H1 (cell line): ENCODE measurements at regions not wholly inside any gene's neighbourhood (a gene's known extent, or its start where the extent isn't known, plus 50 kb on each side); places are given as distances from the start of the nearest gene placed in this dataset.

Experiments used
- CTCF ChIA-PET: fragments of 300-600 bp; sonication (Branson Sonifier 250); formaldehyde crosslinking; loops from one replicate; lab custom pipeline; 2021; ENCODE audit not compliant: partially characterized antibody; lab: Charles Lee
- POLR2A ChIA-PET: fragments of 300-600 bp; sonication (Branson Sonifier 250); formaldehyde crosslinking; loops from one replicate; lab custom pipeline; 2021; ENCODE audit warnings: inconsistent platforms; ENCODE audit not compliant: partially characterized antibody; lab: Charles Lee
- DNase-seq, 2 experiments: peaks; one replicate each; pipeline versions ENCODE4 v3.0.0 to v3.0.0-alpha.2; 2010 to 2022; ENCODE audit warnings: low spot score in 2 of 2, low read depth in 1 of 2, mixed read lengths in 1 of 2
- FAIRE-seq: peaks from 2 replicates; lab custom pipeline; 2011; peaks lifted over from hg19 to GRCh38; lab: Jason Lieb, UNC
- H2AFZ ChIP-seq: 2 replicates; pipeline ENCODE4 v1.8.1; 2012; ENCODE audit warnings: low read length, inconsistent platforms
- H2AK5ac ChIP-seq: 2 replicates; pipeline ENCODE4 v1.6.1; 2013; ENCODE audit warnings: low read depth, low read length
- H2BK120ac ChIP-seq: replicated peaks from 2 replicates; pipeline ENCODE3; 2013; ENCODE audit warnings: low read depth, low read length, inconsistent platforms
- H2BK12ac ChIP-seq: 2 replicates; pipeline ENCODE4 v1.6.1; 2013; ENCODE audit warnings: low read depth, low read length
- H2BK15ac ChIP-seq: 2 replicates; pipeline ENCODE4 v1.6.1; 2013; ENCODE audit warnings: low read length
- H2BK20ac ChIP-seq: 2 replicates; pipeline ENCODE4 v1.6.1; 2013; ENCODE audit warnings: low read length
- H2BK5ac ChIP-seq: 2 replicates; pipeline ENCODE4 v1.6.1; 2013; ENCODE audit warnings: low read depth, low read length
- H3K14ac ChIP-seq: 2 replicates; pipeline ENCODE4 v1.6.1; 2013; ENCODE audit warnings: inconsistent platforms; ENCODE audit not compliant: insufficient read length
- H3K18ac ChIP-seq: 2 replicates; pipeline ENCODE4 v1.6.1; 2013; ENCODE audit warnings: low read length; ENCODE audit errors: extremely low read depth
- H3K23ac ChIP-seq: 2 replicates; pipeline ENCODE4 v1.6.1; 2013; ENCODE audit warnings: inconsistent platforms; ENCODE audit not compliant: insufficient read length
- H3K23me2 ChIP-seq: 2 replicates; pipeline ENCODE4 v1.6.1; 2013; ENCODE audit warnings: low read depth, low read length
- H3K27ac ChIP-seq: 2 replicates; pipeline ENCODE4 v1.6.1; 2011; ENCODE audit warnings: low read depth, low read length, inconsistent platforms
- H3K27me3 ChIP-seq, 4 experiments: replicated peaks in 1 of 4; 1 replicate in 1 of 4; 2 replicates in 3 of 4; pipeline versions ENCODE4 v1.6.1 to v1.8.1; 2011 to 2013; ENCODE audit warnings: low read length in 3 of 4, mild to moderate bottlenecking in 3 of 4, inconsistent platforms in 2 of 4, mixed read lengths in 2 of 4, moderate library complexity in 1 of 4; ENCODE audit not compliant: control insufficient read depth in 3 of 4, insufficient read depth in 3 of 4; ENCODE audit errors: extremely low read depth in 1 of 4
- H3K36me3 ChIP-seq, 4 experiments: 2 replicates each; pipeline versions ENCODE4 v1.6.1 to v1.8.1; 2011 to 2013; ENCODE audit warnings: mild to moderate bottlenecking in 4 of 4, low read length in 3 of 4, moderate library complexity in 2 of 4, control low read depth in 1 of 4, inconsistent platforms in 1 of 4; ENCODE audit not compliant: insufficient read depth in 4 of 4, control insufficient read depth in 2 of 4
- H3K4ac ChIP-seq: replicated peaks from 2 replicates; pipeline ENCODE3; 2013; ENCODE audit warnings: low read length, low read depth, mixed read lengths, inconsistent platforms; ENCODE audit not compliant: insufficient read length
- H3K4me1 ChIP-seq, 4 experiments: replicated peaks in 1 of 4; 1 replicate in 1 of 4; 2 replicates in 3 of 4; pipeline versions ENCODE4 v1.6.1 to v1.8.1; 2011 to 2013; ENCODE audit warnings: low read length in 3 of 4, inconsistent platforms in 2 of 4, mixed read lengths in 1 of 4; ENCODE audit not compliant: insufficient read depth in 4 of 4, control insufficient read depth in 3 of 4
- H3K4me2 ChIP-seq, 2 experiments: 2 replicates each; pipeline versions ENCODE4 v1.6.1 to v1.8.1; 2011 to 2013; ENCODE audit warnings: low read depth in 2 of 2, low read length in 2 of 2, control low read depth in 1 of 2, inconsistent platforms in 1 of 2, mild to moderate bottlenecking in 1 of 2; ENCODE audit not compliant: insufficient read depth in 1 of 2
- H3K4me3 ChIP-seq, 4 experiments: fragments of 200-600, 300-600 bp in 1 of 4; sonication (generic), shearing (Covaris generic), sonication (Bioruptor Twin) in 1 of 4; 2 replicates each; pipeline versions ENCODE4 v1.5.1 to v1.8.1; 2011 to 2016; ENCODE audit warnings: low read length in 4 of 4, low read depth in 3 of 4, control low read depth in 2 of 4, inconsistent platforms in 2 of 4, mild to moderate bottlenecking in 2 of 4, mixed read lengths in 1 of 4, moderate library complexity in 1 of 4; ENCODE audit not compliant: insufficient read depth in 2 of 4; ENCODE audit errors: extremely low read depth in 1 of 4
- H3K56ac ChIP-seq: replicated peaks from 2 replicates; pipeline ENCODE3; 2013; ENCODE audit warnings: low read depth, mild to moderate bottlenecking, mixed read lengths, low read length, inconsistent platforms; ENCODE audit not compliant: insufficient read length
- H3K79me1 ChIP-seq: 2 replicates; pipeline ENCODE4 v1.6.1; 2013; ENCODE audit warnings: low read depth, low read length, control low read depth
- H3K79me2 ChIP-seq, 2 experiments: 2 replicates each; pipeline versions ENCODE4 v1.6.1 to v1.8.1; 2012 to 2013; ENCODE audit warnings: low read length in 2 of 2, mild to moderate bottlenecking in 2 of 2, inconsistent platforms in 1 of 2; ENCODE audit not compliant: insufficient read depth in 2 of 2, control insufficient read depth in 1 of 2
- H3K9ac ChIP-seq, 4 experiments: replicated peaks in 1 of 4; 1 replicate in 1 of 4; 2 replicates in 3 of 4; pipeline versions ENCODE4 v1.6.1 to v1.8.1; 2011 to 2013; ENCODE audit warnings: low read depth in 3 of 4, low read length in 3 of 4, control low read depth in 2 of 4, mild to moderate bottlenecking in 2 of 4, moderate library complexity in 2 of 4, inconsistent platforms in 1 of 4; ENCODE audit errors: extremely low read depth in 1 of 4
- H3K9me3 ChIP-seq, 2 experiments: 2 replicates each; pipeline versions ENCODE4 v1.6.1 to v1.8.1; 2012 to 2013; ENCODE audit warnings: mild to moderate bottlenecking in 2 of 2, moderate library complexity in 2 of 2, control low read depth in 1 of 2, inconsistent platforms in 1 of 2, low read depth in 1 of 2, low read length in 1 of 2, mixed read lengths in 1 of 2; ENCODE audit not compliant: insufficient read depth in 2 of 2
- H4K20me1 ChIP-seq, 2 experiments: replicated peaks in 1 of 2; 2 replicates each; pipeline versions ENCODE3 to v1.8.1; 2011 to 2013; ENCODE audit warnings: inconsistent platforms in 2 of 2, low read length in 2 of 2, mild to moderate bottlenecking in 1 of 2; ENCODE audit not compliant: insufficient read depth in 2 of 2, control insufficient read depth in 1 of 2
- H4K5ac ChIP-seq: 2 replicates; pipeline ENCODE4 v1.6.1; 2013; ENCODE audit warnings: low read length, low read depth, mixed read lengths, inconsistent platforms; ENCODE audit not compliant: insufficient read length
- H4K8ac ChIP-seq: 2 replicates; pipeline ENCODE4 v1.8.0; 2013; ENCODE audit warnings: mild to moderate bottlenecking, moderate library complexity, low read length, inconsistent platforms; ENCODE audit not compliant: insufficient read depth; ENCODE audit errors: extremely low read depth
- H4K91ac ChIP-seq: replicated peaks from 2 replicates; pipeline ENCODE3; 2013; ENCODE audit warnings: low read length, mixed read lengths, inconsistent platforms; ENCODE audit not compliant: insufficient read length
- CBX5 ChIP-seq: fragments of 300-800, 300-1000 bp; sonication (generic); IDR thresholded peaks from 2 replicates; pipeline ENCODE4 v1.7.1; 2016; ENCODE audit warnings: antibody characterized with exemption, low read length, low read depth
- CEBPB ChIP-seq: IDR thresholded peaks from 2 replicates; pipeline ENCODE4 v1.6.1; 2012; ENCODE audit warnings: low read depth, low read length
- CHD1 ChIP-seq: IDR thresholded peaks from 2 replicates; pipeline ENCODE4 v1.6.1; 2012; ENCODE audit warnings: low read depth, low read length, improper control_type of control experiment
- FOSL1 ChIP-seq: IDR thresholded peaks from 2 replicates; pipeline ENCODE4 v1.6.1; 2011; ENCODE audit warnings: mild to moderate bottlenecking, low read depth, low read length, moderate library complexity; ENCODE audit not compliant: insufficient read depth
- HDAC2 ChIP-seq, 2 experiments: fragments of 300-600 bp in 1 of 2; sonication (generic) in 1 of 2; IDR thresholded peaks; 2 replicates each; pipeline ENCODE4 v1.6.1; 2011 to 2012; ENCODE audit warnings: low read depth in 2 of 2, low read length in 2 of 2, mild to moderate bottlenecking in 2 of 2, moderate library complexity in 2 of 2, borderline replicate concordance in 1 of 2, inconsistent platforms in 1 of 2
- JUND ChIP-seq: IDR thresholded peaks from 2 replicates; pipeline ENCODE4 v1.6.1; 2011; ENCODE audit warnings: mild to moderate bottlenecking, improper control_type of control experiment, low read length
- KDM1A ChIP-seq: fragments of 200-600, 300-600 bp; sonication (generic); IDR thresholded peaks from 2 replicates; pipeline ENCODE4 v1.7.1; 2016; ENCODE audit warnings: mild to moderate bottlenecking, low read length, borderline replicate concordance
- SAP30 ChIP-seq: fragments of 300-600 bp; sonication (generic); IDR thresholded peaks from 2 replicates; pipeline ENCODE4 v1.7.1; 2012; ENCODE audit warnings: low read length, moderate library complexity, mild to moderate bottlenecking, inconsistent platforms; ENCODE audit not compliant: insufficient read depth, insufficient replicate concordance
- SIRT6 ChIP-seq: IDR thresholded peaks from one replicate; pipeline ENCODE4 v1.7.1; 2012; ENCODE audit warnings: low read length, inconsistent platforms
- ZNF274 ChIP-seq: IDR thresholded peaks from 2 replicates; pipeline ENCODE4 v1.7.0; 2012; ENCODE audit warnings: low read length, borderline replicate concordance; ENCODE audit errors: extremely low read depth
- WGBS, 2 experiments: shearing (Covaris generic) in 1 of 2; methylation state at CpG; one replicate each; pipeline versions ENCODE4 v1.1.6 to v1.1.7; 2013 to 2015; ENCODE audit warnings: low lambda C conversion rate in 2 of 2, mixed read lengths in 2 of 2, inconsistent platforms in 1 of 2, low coverage in 1 of 2, missing lambda C conversion rate in 1 of 2; ENCODE audit not compliant: insufficient replicate concordance in 2 of 2, insufficient coverage in 1 of 2, insufficient read length in 1 of 2; ENCODE audit errors: extremely low coverage in 1 of 2, missing lambda C conversion rate in 1 of 2; 5-methylcytosine and 5-hydroxymethylcytosine counted together
- TF ChIP-seq, protein P1 (sequence below): IDR thresholded peaks from 2 replicates; pipeline ENCODE4 v1.6.1; 2012; ENCODE audit warnings: inconsistent platforms

DNA sequence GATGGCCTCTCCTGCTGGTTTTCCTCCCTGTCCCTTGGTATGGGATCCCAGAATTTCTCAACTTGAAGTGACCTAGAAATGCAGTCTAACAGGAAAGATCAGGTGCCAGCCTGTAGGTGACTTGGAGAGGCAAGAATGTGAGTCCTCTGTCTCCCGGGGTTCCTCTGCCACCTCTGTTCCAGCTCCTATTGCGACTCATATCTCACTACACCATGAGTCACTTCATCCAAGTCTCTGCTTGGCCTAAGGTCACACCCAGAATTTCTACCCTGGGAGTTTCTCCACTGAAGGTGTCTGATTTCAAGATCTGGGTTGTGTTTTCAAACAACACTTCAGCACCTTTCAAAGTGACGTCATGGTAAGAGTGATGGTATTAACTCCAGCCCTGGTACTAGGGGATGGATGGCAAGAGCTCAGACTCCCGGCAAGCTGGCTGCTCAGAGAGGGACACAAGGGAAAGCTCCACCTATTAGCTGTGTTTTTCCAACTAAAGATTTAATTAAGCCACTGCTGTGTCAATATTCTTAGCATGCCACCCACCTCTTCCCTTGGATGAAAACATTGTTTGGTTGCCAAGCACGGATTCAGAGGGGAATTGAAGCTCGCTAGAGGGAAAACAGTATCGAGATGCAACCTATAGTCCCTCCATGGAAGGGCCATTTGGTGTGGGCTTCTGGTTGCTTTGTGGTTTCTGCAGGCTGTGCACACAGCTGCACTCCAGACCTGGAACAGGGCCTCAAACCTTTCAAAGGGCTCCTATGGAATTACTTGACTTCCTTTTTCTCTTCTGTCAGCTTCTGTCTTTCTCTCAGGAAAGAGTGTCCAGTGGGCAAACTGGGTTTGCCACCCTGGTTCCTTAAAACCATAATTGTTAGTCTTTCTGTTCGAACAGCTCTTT, 205.7 kb downstream of the GAS1 start:
- H3K4me2 ChIP-seq, result no peak overlapping the region
- no peak overlapping the region for H4K91ac ChIP-seq
- H3K9ac ChIP-seq, result no peak overlapping the region
- no peak overlapping the region for H3K23ac ChIP-seq
- POLR2A ChIA-PET, result no interaction called here
- H3K4me3 ChIP-seq, result no peak overlapping the region
- no peaks in the 10 kb centered on the region for H3K36me3 ChIP-seq
- H2BK15ac ChIP-seq, result no peak overlapping the region
- H3K79me1 ChIP-seq, result no peaks in the 10 kb centered on the region
- WGBS, 2 experiments, result 95% methylated on average over 8 of the region's 8 CpGs; no CpG with 5 or more reads in 1 of the 2 experiments
- H2AK5ac ChIP-seq, result no peak overlapping the region
- H4K5ac ChIP-seq, result no peak overlapping the region
- no peak overlapping the region for H3K18ac ChIP-seq
- no peak overlapping the region for H3K14ac ChIP-seq
- no peak overlapping the region for H4K8ac ChIP-seq
- no peak for TF ChIP-seq SIRT6
- TF ChIP-seq, protein P1, sequence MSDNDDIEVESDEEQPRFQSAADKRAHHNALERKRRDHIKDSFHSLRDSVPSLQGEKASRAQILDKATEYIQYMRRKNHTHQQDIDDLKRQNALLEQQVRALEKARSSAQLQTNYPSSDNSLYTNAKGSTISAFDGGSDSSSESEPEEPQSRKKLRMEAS, result no peak
- TF ChIP-seq CEBPB, result no peak
- TF ChIP-seq CBX5, result no peak
- no peak for TF ChIP-seq CHD1
- TF ChIP-seq KDM1A, result no peak
- no peak for TF ChIP-seq HDAC2 (IDR thresholded peaks at IDR 0.05; ENCODE audit: borderline replicate concordance in 1 of 2, low read depth in 2 of 2, low read length in 2 of 2)
- TF ChIP-seq JUND, result no peak
- TF ChIP-seq FOSL1, result no peak
- no peak for TF ChIP-seq ZNF274
- no peak for TF ChIP-seq SAP30
- TF ChIP-seq, all 59 proteins: peak for 0
- DNase-seq, result no peak
- H3K4me1 ChIP-seq, result no peaks in the 10 kb centered on the region
- H3K27ac ChIP-seq, result no peak overlapping the region
- FAIRE-seq, result no peak
- no peak overlapping the region for H2AFZ ChIP-seq
- H2BK5ac ChIP-seq, result no peak overlapping the region
- H2BK120ac ChIP-seq, result no peak overlapping the region
- no peaks in the 10 kb centered on the region for H3K23me2 ChIP-seq
- no peak overlapping the region for H3K4ac ChIP-seq
- no peak overlapping the region for H3K56ac ChIP-seq
- no peaks in the 10 kb centered on the region for H3K9me3 ChIP-seq
- no peaks in the 10 kb centered on the region for H3K79me2 ChIP-seq
- H3K27me3 ChIP-seq, result no peaks in the 10 kb centered on the region
- no peaks in the 10 kb centered on the region for H4K20me1 ChIP-seq
- CTCF ChIA-PET, result no interaction called here
- H2BK20ac ChIP-seq, result no peak overlapping the region
- H2BK12ac ChIP-seq, result no peak overlapping the region
